PFSK-1 (cell line): ENCODE measurements at regions not wholly inside any gene's neighbourhood (a gene's known extent, or its start where the extent isn't known, plus 50 kb on each side); places are given as distances from the start of the nearest gene placed in this dataset.

Experiments
- POLR2AphosphoS5 ChIP-seq: IDR thresholded peaks from 2 replicates; pipeline ENCODE4 v1.6.1; 2012; ENCODE audit warnings: low read depth, mild to moderate bottlenecking, control low read depth, low read length, moderate library complexity
- SIN3A ChIP-seq: IDR thresholded peaks from 2 replicates; pipeline ENCODE4 v1.6.1; 2012; ENCODE audit warnings: mild to moderate bottlenecking, low read length, moderate library complexity, borderline replicate concordance; ENCODE audit not compliant: insufficient read depth
- TAF1 ChIP-seq: IDR thresholded peaks from 2 replicates; pipeline ENCODE4 v1.6.1; 2012; ENCODE audit warnings: low read length, control low read depth, borderline replicate concordance; ENCODE audit not compliant: insufficient read depth
- TF ChIP-seq, protein P1 (sequence below), 2 experiments: IDR thresholded peaks; 2 replicates each; pipeline versions ENCODE4 v1.6.1 to v1.8.0; 2011 to 2012; ENCODE audit warnings: low read depth in 2 of 2, low read length in 2 of 2, control low read depth in 1 of 2, inconsistent platforms in 1 of 2, mild to moderate bottlenecking in 1 of 2, moderate library complexity in 1 of 2; ENCODE audit not compliant: insufficient read depth in 1 of 2

DNA sequence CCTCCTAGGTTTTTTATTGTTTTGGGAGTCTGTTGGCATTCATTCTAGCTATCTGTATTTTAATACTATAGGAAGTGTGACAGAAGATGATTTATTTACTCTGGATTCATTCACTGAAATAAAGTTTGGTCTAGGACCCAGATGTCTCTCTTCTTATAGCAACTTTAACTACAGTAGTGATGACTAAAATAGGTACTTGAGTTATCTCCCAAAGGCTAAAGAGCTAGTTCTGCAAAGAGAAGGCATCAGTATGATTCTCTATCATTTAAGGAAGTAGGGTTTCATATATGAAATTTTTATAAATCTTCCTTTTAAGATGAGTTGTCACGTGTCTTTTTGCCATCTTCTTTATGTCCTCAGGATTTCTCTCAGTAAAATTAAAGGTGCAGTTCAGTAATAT is 507.4 kb downstream of the KCTD12 start:
- no peak for TF ChIP-seq POLR2AphosphoS5
- TF ChIP-seq, protein P1, sequence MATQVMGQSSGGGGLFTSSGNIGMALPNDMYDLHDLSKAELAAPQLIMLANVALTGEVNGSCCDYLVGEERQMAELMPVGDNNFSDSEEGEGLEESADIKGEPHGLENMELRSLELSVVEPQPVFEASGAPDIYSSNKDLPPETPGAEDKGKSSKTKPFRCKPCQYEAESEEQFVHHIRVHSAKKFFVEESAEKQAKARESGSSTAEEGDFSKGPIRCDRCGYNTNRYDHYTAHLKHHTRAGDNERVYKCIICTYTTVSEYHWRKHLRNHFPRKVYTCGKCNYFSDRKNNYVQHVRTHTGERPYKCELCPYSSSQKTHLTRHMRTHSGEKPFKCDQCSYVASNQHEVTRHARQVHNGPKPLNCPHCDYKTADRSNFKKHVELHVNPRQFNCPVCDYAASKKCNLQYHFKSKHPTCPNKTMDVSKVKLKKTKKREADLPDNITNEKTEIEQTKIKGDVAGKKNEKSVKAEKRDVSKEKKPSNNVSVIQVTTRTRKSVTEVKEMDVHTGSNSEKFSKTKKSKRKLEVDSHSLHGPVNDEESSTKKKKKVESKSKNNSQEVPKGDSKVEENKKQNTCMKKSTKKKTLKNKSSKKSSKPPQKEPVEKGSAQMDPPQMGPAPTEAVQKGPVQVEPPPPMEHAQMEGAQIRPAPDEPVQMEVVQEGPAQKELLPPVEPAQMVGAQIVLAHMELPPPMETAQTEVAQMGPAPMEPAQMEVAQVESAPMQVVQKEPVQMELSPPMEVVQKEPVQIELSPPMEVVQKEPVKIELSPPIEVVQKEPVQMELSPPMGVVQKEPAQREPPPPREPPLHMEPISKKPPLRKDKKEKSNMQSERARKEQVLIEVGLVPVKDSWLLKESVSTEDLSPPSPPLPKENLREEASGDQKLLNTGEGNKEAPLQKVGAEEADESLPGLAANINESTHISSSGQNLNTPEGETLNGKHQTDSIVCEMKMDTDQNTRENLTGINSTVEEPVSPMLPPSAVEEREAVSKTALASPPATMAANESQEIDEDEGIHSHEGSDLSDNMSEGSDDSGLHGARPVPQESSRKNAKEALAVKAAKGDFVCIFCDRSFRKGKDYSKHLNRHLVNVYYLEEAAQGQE (IDR thresholded peaks at IDR 0.05; ENCODE audit: insufficient read depth in 1 of 2, low read depth in 2 of 2, low read length in 2 of 2), result no peak
- TF ChIP-seq SIN3A, result no peak
- no peak for TF ChIP-seq TAF1
